Neural crest cell (in vitro differentiated cells): ENCODE measurements at regions not wholly inside any gene's neighbourhood (a gene's known extent, or its start where the extent isn't known, plus 50 kb on each side); places are given as distances from the start of the nearest gene placed in this dataset.

Experiments
- DNase-seq: peaks from one replicate; pipeline ENCODE4 v3.0.0; 2021; ENCODE audit warnings: low read depth, mixed read lengths, low spot score
- H3K27ac Mint-ChIP-seq: one replicate; pipeline ENCODE4 v1.8.0; 2021; ENCODE audit warnings: mild to moderate bottlenecking, mixed read lengths; ENCODE audit not compliant: unreplicated experiment
- H3K27me3 Mint-ChIP-seq: 2 replicates; pipeline ENCODE4 v1.8.0; 2021; ENCODE audit warnings: low read depth, mild to moderate bottlenecking, mixed read lengths
- H3K36me3 Mint-ChIP-seq: 2 replicates; pipeline ENCODE4 v1.8.0; 2021; ENCODE audit warnings: low read depth, mild to moderate bottlenecking, mixed read lengths
- H3K4me1 Mint-ChIP-seq: 2 replicates; pipeline ENCODE4 v1.8.0; 2021; ENCODE audit warnings: mixed read lengths
- H3K4me3 Mint-ChIP-seq: one replicate; pipeline ENCODE4 v1.8.0; 2021; ENCODE audit warnings: mild to moderate bottlenecking, mixed read lengths
- H3K9me3 Mint-ChIP-seq: 2 replicates; pipeline ENCODE4 v1.8.0; 2021; ENCODE audit warnings: mixed read lengths
- TF ChIP-seq, protein P1 (sequence below): fragments of 200-600 bp; sonication (generic); conservative IDR thresholded peaks from 2 replicates; pipeline ENCODE4 v1.5.0; 2021; ENCODE audit warnings: antibody characterized with exemption, mild to moderate bottlenecking

DNA sequence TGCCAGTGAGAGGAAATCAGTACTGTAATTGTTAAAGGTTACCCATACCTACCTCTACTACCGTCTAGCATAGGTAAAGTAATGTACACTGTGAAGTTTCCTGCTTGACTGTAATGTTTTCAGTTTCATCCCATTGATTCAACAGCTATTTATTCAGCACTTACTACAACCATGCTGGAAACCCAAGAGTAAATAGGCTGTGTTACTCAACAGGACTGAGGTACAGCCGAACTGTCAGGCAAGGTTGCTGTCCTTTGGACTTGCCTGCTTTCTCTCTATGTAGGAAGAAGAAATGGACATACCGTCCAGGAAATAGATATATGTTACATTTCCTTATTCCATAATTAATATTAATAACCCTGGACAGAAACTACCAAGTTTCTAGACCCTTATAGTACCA lies 265.5 kb downstream of the NR2F2 start:
- H3K27me3 Mint-ChIP-seq, result peaks cover 6% of the 10 kb centered on the region
- H3K9me3 Mint-ChIP-seq, result no peaks in the 10 kb centered on the region
- no peaks in the 10 kb centered on the region for H3K36me3 Mint-ChIP-seq
- TF ChIP-seq, protein P1, sequence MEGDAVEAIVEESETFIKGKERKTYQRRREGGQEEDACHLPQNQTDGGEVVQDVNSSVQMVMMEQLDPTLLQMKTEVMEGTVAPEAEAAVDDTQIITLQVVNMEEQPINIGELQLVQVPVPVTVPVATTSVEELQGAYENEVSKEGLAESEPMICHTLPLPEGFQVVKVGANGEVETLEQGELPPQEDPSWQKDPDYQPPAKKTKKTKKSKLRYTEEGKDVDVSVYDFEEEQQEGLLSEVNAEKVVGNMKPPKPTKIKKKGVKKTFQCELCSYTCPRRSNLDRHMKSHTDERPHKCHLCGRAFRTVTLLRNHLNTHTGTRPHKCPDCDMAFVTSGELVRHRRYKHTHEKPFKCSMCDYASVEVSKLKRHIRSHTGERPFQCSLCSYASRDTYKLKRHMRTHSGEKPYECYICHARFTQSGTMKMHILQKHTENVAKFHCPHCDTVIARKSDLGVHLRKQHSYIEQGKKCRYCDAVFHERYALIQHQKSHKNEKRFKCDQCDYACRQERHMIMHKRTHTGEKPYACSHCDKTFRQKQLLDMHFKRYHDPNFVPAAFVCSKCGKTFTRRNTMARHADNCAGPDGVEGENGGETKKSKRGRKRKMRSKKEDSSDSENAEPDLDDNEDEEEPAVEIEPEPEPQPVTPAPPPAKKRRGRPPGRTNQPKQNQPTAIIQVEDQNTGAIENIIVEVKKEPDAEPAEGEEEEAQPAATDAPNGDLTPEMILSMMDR, result no peak
- no peak for DNase-seq
- peaks cover 35% of the 10 kb centered on the region for H3K4me1 Mint-ChIP-seq
- no peak overlapping the region for H3K4me3 Mint-ChIP-seq
- no peak overlapping the region for H3K27ac Mint-ChIP-seq

DNA sequence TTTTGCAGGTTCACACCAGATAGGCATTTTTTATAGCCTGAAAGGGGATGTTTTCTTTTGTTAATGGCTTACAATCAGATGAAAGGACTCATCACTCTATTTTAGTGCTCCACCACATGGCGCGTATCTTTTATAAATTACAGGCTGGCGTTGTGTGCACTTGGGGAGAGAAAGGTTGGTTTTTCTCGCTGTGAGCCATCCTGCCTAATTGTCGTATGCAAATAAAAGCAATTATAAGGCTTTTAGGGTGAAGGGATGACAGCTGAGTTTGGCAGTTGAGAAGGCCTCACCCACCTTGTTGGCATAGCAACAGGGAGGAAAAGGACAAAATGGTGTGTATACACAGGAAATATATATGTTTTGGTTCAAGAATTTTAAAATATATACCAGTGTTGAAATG lies 268.0 kb downstream of the NR2F2 start:
- H3K9me3 Mint-ChIP-seq, result no peaks in the 10 kb centered on the region
- TF ChIP-seq, protein P1, result no peak
- peaks cover 30% of the 10 kb centered on the region for H3K4me1 Mint-ChIP-seq
- no peak overlapping the region for H3K4me3 Mint-ChIP-seq
- no peak overlapping the region for H3K27ac Mint-ChIP-seq
- DNase-seq, result no peak
- no peaks in the 10 kb centered on the region for H3K27me3 Mint-ChIP-seq
- no peaks in the 10 kb centered on the region for H3K36me3 Mint-ChIP-seq

DNA sequence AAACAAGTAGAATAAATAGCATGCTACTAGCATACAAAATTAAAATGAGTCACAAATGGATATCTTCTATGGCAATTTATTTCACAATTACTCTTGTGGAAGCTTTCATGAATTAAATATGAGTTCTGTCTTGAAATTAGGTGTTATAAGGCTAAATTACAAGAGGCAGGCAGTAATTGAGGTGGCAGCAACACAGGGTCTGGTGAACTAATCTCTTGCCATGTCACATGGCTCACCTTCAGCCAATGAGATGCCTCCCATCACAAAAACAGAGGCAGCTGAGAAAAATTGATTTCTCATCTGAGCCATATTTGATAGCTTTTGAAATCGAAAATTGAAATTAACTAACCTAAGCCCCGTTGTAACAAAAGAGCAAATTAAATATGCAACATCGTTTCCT lies 268.8 kb downstream of the NR2F2 start:
- no peaks in the 10 kb centered on the region for H3K9me3 Mint-ChIP-seq
- H3K4me3 Mint-ChIP-seq, result no peak overlapping the region
- no peaks in the 10 kb centered on the region for H3K27me3 Mint-ChIP-seq
- TF ChIP-seq, protein P1, result no peak
- H3K27ac Mint-ChIP-seq, result no peak overlapping the region
- H3K4me1 Mint-ChIP-seq, result peaks cover 23% of the 10 kb centered on the region
- H3K36me3 Mint-ChIP-seq, result no peaks in the 10 kb centered on the region
- DNase-seq, result no peak

DNA sequence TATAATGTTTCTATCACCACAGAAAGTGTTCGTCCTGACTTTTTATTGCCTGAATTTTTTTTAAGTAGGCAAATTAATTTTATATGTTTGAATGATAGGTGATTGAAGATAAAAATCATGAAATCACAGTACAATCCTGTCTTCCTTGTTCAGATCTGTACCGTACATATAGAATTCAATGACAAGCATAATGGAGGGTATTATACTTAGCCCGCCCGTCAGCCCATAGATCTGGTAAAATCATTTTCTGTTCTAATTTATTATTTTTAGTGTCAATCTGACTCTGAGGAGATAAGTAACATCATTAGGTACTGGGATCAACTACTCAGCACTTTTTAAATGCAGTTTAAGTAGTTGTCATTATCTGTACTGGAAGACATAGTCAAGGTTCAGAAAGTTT lies 269.9 kb downstream of the NR2F2 start:
- H3K9me3 Mint-ChIP-seq, result no peaks in the 10 kb centered on the region
- no peaks in the 10 kb centered on the region for H3K27me3 Mint-ChIP-seq
- no peak overlapping the region for H3K4me3 Mint-ChIP-seq
- TF ChIP-seq, protein P1, result no peak
- no peaks in the 10 kb centered on the region for H3K36me3 Mint-ChIP-seq
- no peak for DNase-seq
- no peak overlapping the region for H3K27ac Mint-ChIP-seq
- H3K4me1 Mint-ChIP-seq, result peaks cover 17% of the 10 kb centered on the region

DNA sequence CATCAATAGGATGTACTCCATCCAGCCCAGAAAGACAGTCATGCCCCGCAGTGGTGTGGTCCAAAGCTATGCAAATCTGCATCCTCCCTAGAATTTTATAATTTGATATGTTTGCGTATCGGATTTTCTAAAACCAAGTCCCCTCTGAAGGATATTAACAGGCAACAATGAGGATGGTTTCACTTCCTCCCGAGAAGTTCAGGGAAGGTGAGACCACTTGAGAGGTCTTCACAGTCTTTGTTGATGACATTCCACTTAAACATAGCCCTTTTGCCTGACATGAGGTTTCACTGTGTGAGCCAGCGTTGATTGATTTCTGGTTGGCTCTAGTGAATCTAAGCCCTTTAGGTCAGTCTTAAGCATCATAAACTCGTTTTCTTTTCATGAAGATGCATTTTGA lies 276.1 kb downstream of the NR2F2 start:
- H3K4me3 Mint-ChIP-seq, result no peak overlapping the region
- no peaks in the 10 kb centered on the region for H3K9me3 Mint-ChIP-seq
- H3K27me3 Mint-ChIP-seq, result no peaks in the 10 kb centered on the region
- TF ChIP-seq, protein P1, result no peak
- no peak overlapping the region for H3K27ac Mint-ChIP-seq
- no peak for DNase-seq
- peaks cover 1% of the 10 kb centered on the region for H3K4me1 Mint-ChIP-seq
- no peaks in the 10 kb centered on the region for H3K36me3 Mint-ChIP-seq

DNA sequence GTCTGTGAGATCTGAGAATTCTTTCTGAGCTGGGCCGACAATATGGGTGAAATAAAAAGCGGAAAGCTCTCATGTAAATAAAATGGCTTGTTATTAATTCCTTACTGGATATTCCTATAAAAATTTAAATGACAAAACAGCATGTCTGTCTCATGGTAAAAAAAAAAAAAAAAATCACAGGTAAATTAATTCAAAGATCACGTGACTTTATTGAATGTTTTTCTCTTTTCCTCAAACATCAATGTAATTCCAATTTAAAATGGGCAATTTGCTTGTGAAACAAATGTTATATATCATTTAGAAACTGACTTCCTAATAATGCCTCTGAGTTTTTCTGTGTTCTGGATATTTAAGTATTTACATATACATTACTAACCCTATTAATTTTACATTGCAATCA lies 280.3 kb downstream of the NR2F2 start:
- H3K4me1 Mint-ChIP-seq, result peaks cover 6% of the 10 kb centered on the region
- peaks cover 12% of the 10 kb centered on the region for H3K36me3 Mint-ChIP-seq
- H3K27me3 Mint-ChIP-seq, result no peaks in the 10 kb centered on the region
- H3K27ac Mint-ChIP-seq, result no peak overlapping the region
- no peak overlapping the region for H3K4me3 Mint-ChIP-seq
- TF ChIP-seq, protein P1, result no peak
- H3K9me3 Mint-ChIP-seq, result peaks cover 7% of the 10 kb centered on the region
- DNase-seq, result no peak
